Transverse colon (tissue), 4 donors: ENCODE measurements at regions not wholly inside any gene's neighbourhood (a gene's known extent, or its start where the extent isn't known, plus 50 kb on each side); places are given as distances from the start of the nearest gene placed in this dataset.

ENCODE experiments used
- CTCF ChIP-seq, 5 experiments: fragments of 200-600 bp in 3 of 5; fragments of 450-650 bp in 2 of 5; sonication (generic) in 3 of 5; IDR thresholded peaks; 1 replicate in 2 of 5; 2 replicates in 3 of 5; pipeline ENCODE4 v1.5.1; 2016 to 2017; ENCODE audit warnings: antibody characterized with exemption in 5 of 5, inconsistent platforms in 3 of 5, mild to moderate bottlenecking in 2 of 5, moderate library complexity in 1 of 5
- POLR2A ChIP-seq: fragments of 450-650 bp; IDR thresholded peaks from one replicate; pipeline ENCODE4 v1.6.1; 2016; ENCODE audit warnings: antibody characterized with exemption, mild to moderate bottlenecking, moderate library complexity
- POLR2AphosphoS5 ChIP-seq, 3 donors: sonication (generic); formaldehyde crosslinking; IDR thresholded peaks; one replicate each; pipeline ENCODE4 v1.6.1; 2016; ENCODE audit warnings: antibody characterized with exemption in 3 of 3

GRCh38 chr15:97470417-97470816 lies 490.1 kb upstream of the ARRDC4 start:
- TF ChIP-seq POLR2A (no peak), CTCF (IDR thresholded peaks at IDR 0.05) (no peak), POLR2AphosphoS5 (IDR thresholded peaks at IDR 0.05) (no peak)
